ENCODE measurements at regions not wholly inside any gene's neighbourhood (a gene's known extent, or its start where the extent isn't known, plus 50 kb on each side); places are given as distances from the start of the nearest gene placed in this dataset.

GRCh38 chr9:12069366-12069765 lies 623.8 kb upstream of the TYRP1 start:
- DNase-seq (ENCODE audit: low read depth, low spot score) = no peak
- H3K79me2 ChIP-seq (ENCODE audit: control insufficient read depth, insufficient read depth, low read length) = no peaks in the 10 kb centered on the region
- ChIA-PET POLR2A (no interaction called here), CTCF (no interaction called here)
- H3K27me3 ChIP-seq (ENCODE audit: control insufficient read depth in 2 of 2, insufficient read depth in 2 of 2, low read length in 2 of 2) = no peaks in the 10 kb centered on the region
- H3K9ac ChIP-seq (replicated peaks; ENCODE audit: extremely low read depth, insufficient read depth, low read length) = no peak overlapping the region
- H3K4me2 ChIP-seq (ENCODE audit: insufficient read depth, low read length) = no peak overlapping the region
- FAIRE-seq = no peak
- H2AFZ ChIP-seq (ENCODE audit: low read depth, low read length) = no peak overlapping the region
- dilution Hi-C loops (cut with MboI; ENCODE audit: extremely low pct_ligation_motif_present, low sequenced_read_pairs) (no loop called here), intact Hi-C loops (cut with micrococcal nuclease) (no loop called here)
- H3K4me3 ChIP-seq (replicated peaks in 1 of 3; ENCODE audit: insufficient read depth in 1 of 3, low read depth in 1 of 3, low read length in 3 of 3) = no peak overlapping the region
- H3K9me1 ChIP-seq (replicated peaks; ENCODE audit: control insufficient read depth, extremely low read depth, insufficient read depth, low read length) = no peaks in the 10 kb centered on the region
- no peak overlapping the region for H3K27ac ChIP-seq (ENCODE audit: insufficient read depth, low read depth, low read length)
- H3K9me3 ChIP-seq (replicated peaks; ENCODE audit: control insufficient read depth, insufficient read depth, low read length) = peaks cover 4% of the 10 kb centered on the region
- no TSS peak for BruUV-seq (replicated peaks)
- no peaks in the 10 kb centered on the region for H3K4me1 ChIP-seq (ENCODE audit: control insufficient read depth, extremely low read depth, insufficient read depth, low read length)
- TF ChIP-seq MAX (IDR thresholded peaks at IDR 0.05; ENCODE audit: insufficient read depth, insufficient read length) (no peak), POLR2A (IDR thresholded peaks at IDR 0.05; ENCODE audit: low read depth, low read length) (no peak), GATA2 (IDR thresholded peaks at IDR 0.05; ENCODE audit: insufficient read depth, insufficient read length, low read depth, low read length) (no peak), FOS (IDR thresholded peaks at IDR 0.05; ENCODE audit: borderline replicate concordance, insufficient read depth, low read length) (no peak), JUN (IDR thresholded peaks at IDR 0.05; ENCODE audit: borderline replicate concordance, insufficient read depth, insufficient read length, low read depth) (no peak), EZH2 (IDR thresholded peaks at IDR 0.05; ENCODE audit: borderline replicate concordance, low read depth, low read length, severe bottlenecking) (no peak), MYC (IDR thresholded peaks at IDR 0.05; ENCODE audit: low read depth, low read length) (no peak), CTCF (IDR thresholded peaks at IDR 0.05; ENCODE audit: extremely low read depth in 1 of 2, insufficient read depth in 1 of 2, low read depth in 1 of 2, low read length in 2 of 2) (no peak), POLR2AphosphoS5 (IDR thresholded peaks at IDR 0.05; ENCODE audit: insufficient read depth, low read depth, low read length) (no peak)
- H3K36me3 ChIP-seq (ENCODE audit: control insufficient read depth in 2 of 2, extremely low read depth in 1 of 2, insufficient read depth in 2 of 2, low read length in 2 of 2) = no peaks in the 10 kb centered on the region
- no peaks in the 10 kb centered on the region for H4K20me1 ChIP-seq (replicated peaks; ENCODE audit: control insufficient read depth, extremely low read depth, insufficient read depth, low read length)
